Glutamatergic neuron (in vitro differentiated cells): ENCODE measurements at regions not wholly inside any gene's neighbourhood (a gene's known extent, or its start where the extent isn't known, plus 50 kb on each side); places are given as distances from the start of the nearest gene placed in this dataset.
A peak's percentile ranks its signal among the peaks of the same experiment; 100 is the strongest.

Experiments
- DNase-seq: peaks from one replicate; pipeline ENCODE4 v3.0.0; 2022
- H3K27ac Mint-ChIP-seq: one replicate; pipeline ENCODE4 v1.8.0; 2020; ENCODE audit warnings: mild to moderate bottlenecking, mixed read lengths, inconsistent platforms; ENCODE audit not compliant: unreplicated experiment
- H3K27me3 Mint-ChIP-seq: one replicate; pipeline ENCODE4 v1.8.0; 2020; ENCODE audit warnings: mild to moderate bottlenecking, moderate library complexity, mixed read lengths, inconsistent platforms; ENCODE audit not compliant: unreplicated experiment
- H3K36me3 Mint-ChIP-seq: one replicate; pipeline ENCODE4 v1.8.0; 2020; ENCODE audit warnings: mild to moderate bottlenecking, mixed read lengths, inconsistent platforms; ENCODE audit not compliant: unreplicated experiment
- H3K4me1 Mint-ChIP-seq: one replicate; pipeline ENCODE4 v1.8.0; 2020; ENCODE audit warnings: mild to moderate bottlenecking, low read depth, mixed read lengths, inconsistent platforms; ENCODE audit not compliant: unreplicated experiment
- H3K4me3 Mint-ChIP-seq: one replicate; pipeline ENCODE4 v1.8.0; 2020; ENCODE audit warnings: mild to moderate bottlenecking, mixed read lengths, inconsistent platforms; ENCODE audit not compliant: unreplicated experiment
- H3K9me3 Mint-ChIP-seq: one replicate; pipeline ENCODE4 v1.8.0; 2020; ENCODE audit warnings: mild to moderate bottlenecking, moderate library complexity, mixed read lengths, inconsistent platforms; ENCODE audit not compliant: unreplicated experiment
- CTCF ChIP-seq: fragments of 200-600 bp; sonication (generic); IDR thresholded peaks from one replicate; pipeline ENCODE4 v1.5.0; 2021; ENCODE audit not compliant: partially characterized antibody, unreplicated experiment

- no peak overlapping the region for H3K27ac Mint-ChIP-seq
- peaks cover 9% of the 10 kb centered on the region for H3K27me3 Mint-ChIP-seq
- H3K36me3 Mint-ChIP-seq = peaks cover 9% of the 10 kb centered on the region
- H3K9me3 Mint-ChIP-seq = peaks cover 9% of the 10 kb centered on the region
- DNase-seq = peak; percentile 7
- peaks cover 11% of the 10 kb centered on the region for H3K4me1 Mint-ChIP-seq
- TF ChIP-seq CTCF = no peak
- H3K4me3 Mint-ChIP-seq = no peak overlapping the region
These were observed 212.9 kb downstream of the C9orf50 start for GRCh38 chr9:129407905-129408452.

- Mint-ChIP-seq H3K27me3 (peaks cover 10% of the 10 kb centered on the region), H3K36me3 (peaks cover 9% of the 10 kb centered on the region), H3K4me1 (peaks cover 12% of the 10 kb centered on the region), H3K9me3 (peaks cover 7% of the 10 kb centered on the region), H3K4me3 (no peak overlapping the region), H3K27ac (peak overlapping the region; percentile 28)
- DNase-seq = peak; percentile 15
- TF ChIP-seq CTCF = no peak
These were observed 214.3 kb downstream of the C9orf50 start for GRCh38 chr9:129406278-129407225.

GRCh38 chr9:129405827-129406213, 215.1 kb downstream of the C9orf50 start:
- Mint-ChIP-seq H3K4me3 (no peak overlapping the region), H3K9me3 (peaks cover 7% of the 10 kb centered on the region), H3K4me1 (peaks cover 12% of the 10 kb centered on the region), H3K36me3 (peaks cover 9% of the 10 kb centered on the region), H3K27me3 (peaks cover 10% of the 10 kb centered on the region), H3K27ac (no peak overlapping the region)
- DNase-seq = peak; percentile 0
- TF ChIP-seq CTCF = no peak

- Mint-ChIP-seq H3K4me1 (peaks cover 12% of the 10 kb centered on the region), H3K36me3 (peaks cover 3% of the 10 kb centered on the region), H3K4me3 (no peak overlapping the region), H3K9me3 (peaks cover 3% of the 10 kb centered on the region), H3K27me3 (peaks cover 9% of the 10 kb centered on the region), H3K27ac (no peak overlapping the region)
- no peak for TF ChIP-seq CTCF
- peak; percentile 7 for DNase-seq
These were observed 215.6 kb downstream of the C9orf50 start for GRCh38 chr9:129405089-129405826.
